Keratinocyte (primary cell): ENCODE measurements at regions not wholly inside any gene's neighbourhood (a gene's known extent, or its start where the extent isn't known, plus 50 kb on each side); places are given as distances from the start of the nearest gene placed in this dataset.

Experiments used
- DNase-seq: peaks from one replicate; pipeline ENCODE4 v3.0.0-alpha.2; 2011; ENCODE audit warnings: low read depth, missing footprints, low spot score
- FAIRE-seq: peaks from 2 replicates; lab custom pipeline; 2011; peaks lifted over from hg19 to GRCh38; lab: Jason Lieb, UNC
- H2AFZ ChIP-seq: 2 replicates; pipeline ENCODE4 v1.6.0; 2012; ENCODE audit warnings: low read length, control low read depth, inconsistent platforms; ENCODE audit not compliant: control insufficient read depth
- H3K27ac ChIP-seq: 2 replicates; pipeline ENCODE4 v1.5.1; 2011; ENCODE audit warnings: low read length; ENCODE audit not compliant: control insufficient read depth, insufficient read depth
- H3K27me3 ChIP-seq: 3 replicates; pipeline ENCODE4 v1.6.0; 2011; ENCODE audit warnings: low read length; ENCODE audit not compliant: control insufficient read depth, insufficient read depth; ENCODE audit errors: extremely low read depth
- H3K36me3 ChIP-seq, 2 experiments: 2 replicates in 1 of 2; 3 replicates in 1 of 2; pipeline ENCODE4 v1.5.1; 2011; ENCODE audit warnings: low read length in 2 of 2, mild to moderate bottlenecking in 1 of 2; ENCODE audit not compliant: control insufficient read depth in 2 of 2, insufficient read depth in 2 of 2; ENCODE audit errors: extremely low read depth in 1 of 2
- H3K4me1 ChIP-seq: 3 replicates; pipeline ENCODE4 v1.5.1; 2011; ENCODE audit warnings: low read length; ENCODE audit not compliant: control insufficient read depth, insufficient read depth; ENCODE audit errors: extremely low read depth
- H3K4me2 ChIP-seq: 3 replicates; pipeline ENCODE4 v1.6.0; 2011; ENCODE audit warnings: low read depth, low read length; ENCODE audit not compliant: control insufficient read depth, insufficient read depth; ENCODE audit errors: extremely low read depth
- H3K4me3 ChIP-seq, 3 experiments: fragments of 200-600 bp in 1 of 3; sonication (generic) in 1 of 3; 2 replicates in 2 of 3; 3 replicates in 1 of 3; pipeline ENCODE4 v1.5.1; 2011 to 2016; ENCODE audit warnings: low read length in 3 of 3, mild to moderate bottlenecking in 3 of 3, control low read depth in 2 of 3, inconsistent platforms in 1 of 3, low read depth in 1 of 3, mixed read lengths in 1 of 3, mixed run types in 1 of 3, moderate library complexity in 1 of 3; ENCODE audit not compliant: control insufficient read depth in 2 of 3, insufficient read depth in 2 of 3; ENCODE audit errors: extremely low read depth in 1 of 3
- H3K79me2 ChIP-seq: 2 replicates; pipeline ENCODE4 v1.6.0; 2012; ENCODE audit warnings: low read length; ENCODE audit not compliant: control insufficient read depth, insufficient read depth
- H3K9ac ChIP-seq: 3 replicates; pipeline ENCODE4 v1.6.0; 2011; ENCODE audit warnings: low read length; ENCODE audit not compliant: control insufficient read depth, insufficient read depth; ENCODE audit errors: extremely low read depth
- H3K9me1 ChIP-seq: 3 replicates; pipeline ENCODE4 v1.6.0; 2011; ENCODE audit warnings: low read length; ENCODE audit not compliant: control insufficient read depth, insufficient read depth; ENCODE audit errors: extremely low read depth
- H3K9me3 ChIP-seq: 2 replicates; pipeline ENCODE4 v1.5.1; 2012; ENCODE audit warnings: low read depth, low read length; ENCODE audit not compliant: control insufficient read depth
- H4K20me1 ChIP-seq: 3 replicates; pipeline ENCODE4 v1.6.0; 2011; ENCODE audit warnings: low read length; ENCODE audit not compliant: control insufficient read depth, insufficient read depth; ENCODE audit errors: extremely low read depth
- EZH2 ChIP-seq: IDR thresholded peaks from one replicate; pipeline ENCODE4 v1.6.1; 2012; ENCODE audit warnings: inconsistent platforms, mild to moderate bottlenecking, low read length, moderate library complexity
- dilution Hi-C: fragments of 300-500 bp; cut with MboI; formaldehyde crosslinking; loops from one replicate; pipeline ENCODE4 v1.7.0; 2020; ENCODE audit warnings: low sequenced_read_pairs; ENCODE audit not compliant: extremely low pct_ligation_motif_present
- TF ChIP-seq, protein P1 (sequence below), 3 experiments: IDR thresholded peaks in 1 of 3; conservative IDR thresholded peaks in 1 of 3; optimal IDR thresholded peaks in 1 of 3; 2 replicates in 2 of 3; 3 replicates in 1 of 3; pipeline versions ENCODE3 to v1.5.1; 2011; ENCODE audit warnings: low read length in 3 of 3, mild to moderate bottlenecking in 3 of 3, moderate library complexity in 2 of 3, control low read depth in 1 of 3, inconsistent platforms in 1 of 3; ENCODE audit not compliant: insufficient read depth in 2 of 3; ENCODE audit errors: extremely low read depth in 1 of 3

DNA sequence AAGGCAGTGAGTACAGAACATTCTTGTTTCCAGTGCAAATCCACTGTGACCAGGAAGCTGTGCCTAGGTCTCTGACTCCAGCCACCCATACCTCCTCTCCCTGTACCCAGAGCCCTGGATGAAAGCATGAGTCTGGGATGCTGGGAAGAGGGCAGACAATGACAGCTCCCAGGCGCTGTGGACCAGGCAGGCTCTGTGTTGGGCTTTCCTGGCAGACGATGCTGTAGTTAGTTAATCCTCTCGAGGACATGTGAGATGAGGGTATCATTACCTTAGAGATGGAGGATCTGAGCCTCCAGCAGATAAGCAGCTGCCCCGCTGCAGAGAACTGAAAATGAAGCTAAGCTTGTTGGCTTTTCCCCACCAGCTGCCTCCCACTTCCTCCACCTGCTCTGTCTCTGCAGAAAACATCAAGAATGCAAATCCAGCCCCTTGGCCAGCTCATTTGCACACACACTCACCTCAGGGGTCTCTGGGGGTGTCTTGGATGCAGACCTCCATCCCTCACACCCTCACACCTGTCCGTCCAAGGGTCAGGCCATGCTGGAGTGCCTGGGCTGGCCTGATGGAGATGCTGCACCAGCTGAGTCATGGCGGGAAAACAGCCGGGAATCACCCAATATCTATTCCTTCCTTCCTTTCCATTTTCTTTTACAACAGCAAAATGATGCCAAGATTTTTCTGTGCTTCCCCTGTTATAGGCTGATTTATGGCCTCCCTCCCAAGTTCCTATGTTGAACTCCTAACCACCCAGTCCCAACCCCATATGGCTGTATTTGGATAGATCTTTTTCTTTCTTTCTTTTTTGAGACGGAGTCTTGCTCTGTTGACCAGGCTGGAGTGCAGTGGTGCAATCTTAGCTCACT, 94.9 kb upstream of the SEPTIN5 start:
- TF ChIP-seq EZH2 = no peak
- TF ChIP-seq, protein P1, sequence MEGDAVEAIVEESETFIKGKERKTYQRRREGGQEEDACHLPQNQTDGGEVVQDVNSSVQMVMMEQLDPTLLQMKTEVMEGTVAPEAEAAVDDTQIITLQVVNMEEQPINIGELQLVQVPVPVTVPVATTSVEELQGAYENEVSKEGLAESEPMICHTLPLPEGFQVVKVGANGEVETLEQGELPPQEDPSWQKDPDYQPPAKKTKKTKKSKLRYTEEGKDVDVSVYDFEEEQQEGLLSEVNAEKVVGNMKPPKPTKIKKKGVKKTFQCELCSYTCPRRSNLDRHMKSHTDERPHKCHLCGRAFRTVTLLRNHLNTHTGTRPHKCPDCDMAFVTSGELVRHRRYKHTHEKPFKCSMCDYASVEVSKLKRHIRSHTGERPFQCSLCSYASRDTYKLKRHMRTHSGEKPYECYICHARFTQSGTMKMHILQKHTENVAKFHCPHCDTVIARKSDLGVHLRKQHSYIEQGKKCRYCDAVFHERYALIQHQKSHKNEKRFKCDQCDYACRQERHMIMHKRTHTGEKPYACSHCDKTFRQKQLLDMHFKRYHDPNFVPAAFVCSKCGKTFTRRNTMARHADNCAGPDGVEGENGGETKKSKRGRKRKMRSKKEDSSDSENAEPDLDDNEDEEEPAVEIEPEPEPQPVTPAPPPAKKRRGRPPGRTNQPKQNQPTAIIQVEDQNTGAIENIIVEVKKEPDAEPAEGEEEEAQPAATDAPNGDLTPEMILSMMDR (optimal IDR thresholded peaks at IDR 0.05 in 1 of 3, IDR thresholded peaks at IDR 0.05 in 1 of 3, conservative IDR thresholded peaks at IDR 0.05 in 1 of 3; ENCODE audit: extremely low read depth in 1 of 3, insufficient read depth in 2 of 3, low read length in 3 of 3) = no peak
- H3K36me3 ChIP-seq = no peaks in the 10 kb centered on the region
- FAIRE-seq (no peak), DNase-seq (no peak)
- no peaks in the 10 kb centered on the region for H3K79me2 ChIP-seq
- H3K4me3 ChIP-seq = no peak overlapping the region
- peaks cover 2% of the 10 kb centered on the region for H3K4me1 ChIP-seq
- no peak overlapping the region for H3K4me2 ChIP-seq
- no peaks in the 10 kb centered on the region for H3K9me1 ChIP-seq
- no peak overlapping the region for H2AFZ ChIP-seq
- no peaks in the 10 kb centered on the region for H3K9me3 ChIP-seq
- H3K9ac ChIP-seq = no peak overlapping the region
- peaks cover 7% of the 10 kb centered on the region for H3K27me3 ChIP-seq
- no peak overlapping the region for H3K27ac ChIP-seq
- H4K20me1 ChIP-seq = no peaks in the 10 kb centered on the region
- dilution Hi-C loops = no loop called here

DNA sequence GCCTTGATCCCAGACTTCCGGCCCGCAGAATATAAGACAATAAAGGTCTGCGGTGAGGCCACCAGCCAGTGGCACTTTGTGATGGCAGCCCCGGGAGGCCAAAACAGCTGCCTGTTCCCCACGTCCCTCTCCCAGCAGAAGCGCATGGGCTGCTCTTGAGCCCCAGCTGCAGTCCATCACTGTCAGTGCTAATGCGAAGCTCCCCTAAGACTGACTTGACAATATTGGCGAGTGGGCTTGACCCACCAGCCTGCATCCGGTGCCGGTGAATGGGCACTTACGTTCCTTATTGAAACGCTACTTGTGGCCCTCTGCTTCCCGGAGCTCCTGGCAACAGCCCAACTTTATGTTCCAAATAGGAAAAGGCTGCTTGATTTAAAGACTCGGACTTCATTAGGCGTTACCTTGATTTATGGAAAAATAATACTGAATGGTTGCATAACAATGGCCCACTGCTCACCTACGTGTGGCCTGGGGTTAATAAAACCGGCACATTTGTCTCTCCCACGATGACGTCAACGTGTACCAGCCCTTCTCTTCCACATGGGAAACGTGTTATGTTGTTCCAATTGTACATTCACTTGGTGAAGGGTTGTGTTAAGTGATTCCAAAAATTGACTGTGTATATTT, 93.4 kb upstream of the SEPTIN5 start:
- Histone ChIP-seq H3K27me3 (peaks cover 7% of the 10 kb centered on the region), H2AFZ (no peak overlapping the region), H3K36me3 (no peaks in the 10 kb centered on the region), H3K4me3 (no peak overlapping the region), H3K4me2 (peak overlapping the region; percentile 27), H4K20me1 (no peaks in the 10 kb centered on the region), H3K9me3 (no peaks in the 10 kb centered on the region), H3K9ac (no peak overlapping the region), H3K4me1 (peaks cover 2% of the 10 kb centered on the region), H3K9me1 (no peaks in the 10 kb centered on the region), H3K79me2 (no peaks in the 10 kb centered on the region), H3K27ac (no peak overlapping the region)
- dilution Hi-C loops = no loop called here
- DNase-seq (no peak), FAIRE-seq (no peak)
- TF ChIP-seq EZH2 = no peak
- TF ChIP-seq, protein P1 (optimal IDR thresholded peaks at IDR 0.05 in 1 of 3, IDR thresholded peaks at IDR 0.05 in 1 of 3, conservative IDR thresholded peaks at IDR 0.05 in 1 of 3; ENCODE audit: extremely low read depth in 1 of 3, insufficient read depth in 2 of 3, low read length in 3 of 3) = no peak
